HG03159 (cell line): ENCODE measurements at regions not wholly inside any gene's neighbourhood (a gene's known extent, or its start where the extent isn't known, plus 50 kb on each side); places are given as distances from the start of the nearest gene placed in this dataset.
"Not testable (repeated sequence)": the region's sequence is repeated elsewhere in the genome, so short reads cannot be mapped to it uniquely, and the experiment has no call there.

ENCODE experiments used
- ATAC-seq: cut with Tn5 transposase; IDR thresholded peaks from one replicate; pipeline ENCODE4 v1.9.1; 2021; ENCODE audit warnings: mild to moderate bottlenecking, moderate library complexity; ENCODE audit not compliant: unreplicated experiment

DNA sequence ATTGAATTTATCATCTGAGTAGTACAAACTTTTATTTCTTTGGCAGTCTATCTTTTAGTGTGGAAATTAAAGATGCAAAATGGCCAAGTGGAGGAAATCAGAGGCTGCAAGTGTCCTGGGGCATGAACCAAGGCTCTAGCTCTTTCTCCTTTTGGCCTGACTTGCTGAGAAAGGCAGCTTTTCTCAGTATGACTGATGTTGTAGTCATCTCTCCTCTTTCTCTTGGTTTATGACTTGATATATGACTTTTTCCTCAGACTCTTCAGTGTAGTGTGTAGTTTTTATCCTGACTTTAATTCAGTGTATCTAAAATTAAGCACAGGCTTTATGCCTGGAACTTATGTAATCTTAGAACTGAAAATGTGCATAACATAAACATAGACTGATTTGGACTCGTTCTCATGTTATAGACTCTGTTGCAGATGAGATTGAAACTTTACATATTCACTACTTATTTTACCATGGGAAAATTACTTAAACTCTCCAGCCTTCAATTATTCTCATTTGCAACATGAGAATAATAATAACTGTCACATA is 65.7 kb downstream of the SLITRK5 start:
- ATAC-seq: no peak

DNA sequence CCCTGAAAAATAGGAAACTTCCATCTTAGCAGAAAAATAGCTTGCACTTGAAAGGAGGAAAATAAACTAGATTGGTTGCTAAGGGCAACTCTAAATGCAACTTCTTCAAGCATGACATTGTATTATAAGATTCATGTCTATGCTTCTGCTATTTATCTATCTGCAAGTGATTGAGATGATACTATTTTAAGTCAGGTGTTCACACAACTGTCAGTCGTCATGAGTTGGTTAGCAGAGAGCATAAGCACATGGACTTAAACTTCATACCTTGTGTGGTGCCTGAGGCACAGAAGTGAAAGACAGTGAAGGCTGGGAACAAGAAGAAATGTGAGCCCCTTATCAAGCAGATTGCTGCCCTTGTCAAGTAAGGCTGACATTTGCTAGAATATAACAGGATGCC is 82.9 kb downstream of the SLITRK5 start:
- no peak for ATAC-seq

DNA sequence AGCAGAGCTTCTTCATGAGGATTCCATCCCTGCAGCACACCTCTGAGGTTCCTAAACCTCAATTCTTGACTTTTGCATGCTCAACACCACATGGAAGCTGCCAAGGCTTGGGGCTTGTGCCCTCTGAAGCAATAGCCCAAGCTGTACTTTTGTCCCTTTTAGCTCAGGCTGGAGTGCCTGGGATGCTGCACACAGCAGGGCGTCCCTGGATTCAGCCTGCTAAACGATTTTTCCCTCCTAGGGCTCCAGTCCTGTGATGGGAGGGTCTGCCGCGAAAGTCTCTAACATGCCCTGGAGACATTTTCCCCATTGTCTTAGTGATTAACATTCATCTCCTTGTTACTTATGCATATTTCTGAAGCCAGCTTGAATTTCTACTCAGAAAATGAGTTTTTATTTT is 98.3 kb downstream of the SLITRK5 start:
- no peak for ATAC-seq

DNA sequence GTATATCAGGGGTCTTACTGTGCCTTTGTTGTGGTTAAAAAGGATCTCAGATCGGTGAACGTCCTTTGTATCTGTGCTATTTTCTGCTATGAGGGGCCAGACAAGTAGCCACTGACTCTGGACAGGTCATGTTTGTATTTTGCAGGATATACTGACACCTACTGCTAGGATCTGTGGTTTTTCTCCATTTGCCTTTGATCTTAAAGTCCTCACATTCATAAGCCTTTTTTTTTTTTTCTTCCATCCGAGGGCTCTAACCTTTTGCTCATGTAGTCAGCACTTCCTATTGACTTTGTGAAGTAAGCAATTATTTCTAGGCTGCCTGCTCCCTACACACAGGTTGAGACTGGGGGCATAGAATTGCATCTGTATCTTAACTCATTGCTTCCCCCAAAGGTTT is 106.2 kb downstream of the SLITRK5 start:
- no peak for ATAC-seq

DNA sequence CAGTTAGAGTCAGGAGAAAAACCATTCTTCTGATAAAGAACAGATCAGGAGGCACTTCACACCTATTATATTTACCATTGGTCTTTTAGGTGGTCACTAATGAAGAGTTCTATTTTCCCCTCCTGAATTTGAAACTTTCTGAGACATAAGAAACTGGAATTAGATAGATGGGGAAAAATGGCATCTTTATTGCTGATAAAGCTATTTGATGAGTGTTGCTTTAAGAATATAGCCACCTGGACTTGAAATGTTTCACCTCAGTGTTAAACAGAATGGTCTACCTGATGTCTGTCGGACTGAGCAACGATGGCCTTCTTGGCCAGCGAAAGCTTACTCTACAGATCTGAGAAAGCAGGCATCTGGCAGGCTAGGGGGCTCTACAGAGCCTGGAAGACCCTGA is 107.0 kb downstream of the SLITRK5 start:
- no peak for ATAC-seq

DNA sequence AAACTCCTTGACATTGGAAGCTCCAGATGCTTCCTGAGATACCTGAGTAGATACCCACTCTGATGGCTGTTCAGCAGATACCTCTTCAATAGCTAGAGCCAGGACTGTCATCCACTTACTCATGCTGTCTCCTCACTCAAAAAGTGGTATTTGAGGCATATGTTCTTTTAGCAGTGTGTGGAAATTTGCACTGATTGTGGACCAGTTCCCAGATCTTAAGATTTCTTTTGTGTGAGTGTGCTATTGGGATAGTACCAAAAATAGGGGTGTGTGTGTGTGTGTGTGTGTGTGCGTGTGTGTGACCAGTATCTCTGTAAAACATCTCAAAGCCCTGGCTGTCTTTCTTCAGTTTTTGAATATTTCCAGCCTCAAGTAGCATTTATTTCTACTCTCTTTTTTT is 108.3 kb downstream of the SLITRK5 start:
- ATAC-seq: no peak

DNA sequence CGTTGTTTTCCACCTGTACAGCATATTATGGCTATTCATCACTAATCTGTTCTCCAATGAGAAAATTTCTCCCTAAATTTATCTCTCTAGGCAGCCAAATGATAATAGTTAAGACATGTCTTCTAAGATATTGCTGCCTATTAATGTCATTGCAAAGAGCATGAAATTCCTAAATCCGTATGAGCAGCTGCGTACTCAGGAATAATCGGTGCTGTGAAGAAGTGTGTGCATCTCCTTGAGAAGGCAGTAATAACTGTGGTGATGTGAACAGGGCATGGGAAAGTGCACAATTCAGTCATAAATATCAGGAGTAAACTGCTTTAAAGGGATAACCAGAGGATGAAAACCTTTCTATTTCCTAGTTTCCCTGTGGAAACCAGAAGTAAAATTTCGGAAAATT is 112.2 kb downstream of the SLITRK5 start:
- no peak for ATAC-seq

DNA sequence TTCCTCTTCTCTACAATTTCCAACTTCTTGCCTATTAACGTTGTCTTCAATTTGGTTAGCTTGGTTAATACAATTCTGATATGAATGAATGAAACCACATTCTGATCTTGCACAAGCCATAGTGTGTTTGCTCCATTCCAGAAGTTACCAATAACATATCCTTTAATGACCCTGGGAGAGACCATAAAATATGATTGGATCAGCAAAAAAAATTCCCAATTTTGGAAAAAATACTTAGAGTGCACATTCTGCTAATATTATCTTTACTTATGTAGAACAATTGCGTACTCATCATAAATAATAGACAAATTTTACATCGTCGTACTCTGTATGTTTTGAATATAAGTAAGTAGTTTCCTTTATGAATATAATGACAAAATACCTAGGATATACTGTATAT is 117.2 kb downstream of the SLITRK5 start:
- no peak for ATAC-seq

DNA sequence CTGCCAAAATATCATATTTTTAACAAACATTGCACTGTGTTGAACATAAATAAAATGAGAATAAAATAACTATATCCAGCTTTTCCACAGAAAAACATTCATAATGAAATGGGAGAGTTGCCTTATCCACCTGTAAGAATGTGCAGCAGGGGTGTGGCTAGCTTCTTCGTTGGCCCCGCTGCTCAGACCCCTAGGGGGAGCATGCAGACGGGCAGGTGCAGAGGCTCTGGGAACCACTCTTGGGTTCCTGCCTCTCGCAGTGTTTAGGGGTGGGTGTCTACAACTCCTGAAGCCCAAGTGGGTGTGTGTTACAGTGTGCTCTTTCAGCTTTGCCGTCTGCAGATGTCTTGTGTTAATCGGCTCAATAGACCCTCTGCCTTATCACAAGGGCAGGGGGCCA is 121.7 kb downstream of the SLITRK5 start:
- ATAC-seq: no peak

DNA sequence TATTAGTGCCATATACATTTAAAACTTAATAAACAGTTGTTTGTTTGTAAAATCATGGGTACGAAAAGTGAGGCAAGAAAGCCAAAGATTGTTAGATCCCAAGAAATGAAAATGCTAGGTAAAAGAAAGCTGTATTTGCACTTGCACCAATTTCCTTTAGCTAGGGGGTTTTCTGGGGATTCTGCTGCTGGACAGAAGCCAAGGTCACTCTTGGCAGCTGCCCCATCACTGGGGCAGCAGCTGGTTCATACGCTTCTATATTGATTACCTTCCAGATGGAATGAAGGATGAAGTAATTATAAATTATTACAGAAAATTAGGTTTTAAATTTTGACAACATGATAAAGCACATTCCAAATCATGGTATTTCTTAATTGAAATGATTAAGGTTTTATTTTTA is 127.4 kb downstream of the SLITRK5 start:
- no peak for ATAC-seq

DNA sequence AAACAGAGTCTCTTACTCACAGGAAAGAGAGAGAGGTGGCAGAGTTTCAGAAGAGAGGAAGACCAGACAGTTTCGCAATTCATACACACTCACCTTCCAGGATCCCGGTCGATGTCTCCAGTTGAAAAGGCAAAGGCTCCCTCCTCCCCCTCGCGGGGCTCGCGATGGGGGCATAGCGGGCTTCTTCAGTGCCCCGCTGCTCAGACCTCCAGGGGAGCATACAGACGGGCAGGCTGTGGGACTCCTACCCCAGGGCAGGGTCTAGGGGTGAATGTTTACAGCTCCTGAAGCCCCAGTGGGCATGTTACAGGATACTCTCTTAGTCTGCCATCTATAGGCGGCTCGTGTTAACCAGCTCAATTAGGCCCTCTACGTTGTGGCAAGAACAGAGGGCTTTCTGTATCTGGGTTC is 139.2 kb downstream of the SLITRK5 start:
- no peak for ATAC-seq

DNA sequence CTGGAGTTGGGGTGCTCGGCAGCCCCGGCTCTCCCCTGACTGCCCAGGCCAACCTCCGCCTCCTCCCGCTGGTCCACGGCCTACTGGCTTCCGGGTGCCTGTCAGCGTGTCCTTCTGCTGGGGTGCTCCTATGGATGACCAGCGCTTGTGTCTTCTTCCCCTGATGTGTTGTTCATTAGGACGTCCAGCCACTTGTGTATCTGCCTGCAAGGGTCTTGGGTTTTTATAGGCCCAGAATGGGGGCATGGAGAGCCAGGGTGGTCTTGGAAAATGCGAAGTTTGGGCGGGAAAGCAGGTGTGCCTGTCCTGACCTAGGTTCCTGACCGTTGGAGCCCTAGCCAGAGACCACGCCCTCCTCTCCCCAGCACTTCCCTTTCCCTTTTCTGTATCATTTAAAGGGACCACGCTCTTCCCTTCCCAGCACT is 139.8 kb downstream of the SLITRK5 start:
- ATAC-seq: no peak

DNA sequence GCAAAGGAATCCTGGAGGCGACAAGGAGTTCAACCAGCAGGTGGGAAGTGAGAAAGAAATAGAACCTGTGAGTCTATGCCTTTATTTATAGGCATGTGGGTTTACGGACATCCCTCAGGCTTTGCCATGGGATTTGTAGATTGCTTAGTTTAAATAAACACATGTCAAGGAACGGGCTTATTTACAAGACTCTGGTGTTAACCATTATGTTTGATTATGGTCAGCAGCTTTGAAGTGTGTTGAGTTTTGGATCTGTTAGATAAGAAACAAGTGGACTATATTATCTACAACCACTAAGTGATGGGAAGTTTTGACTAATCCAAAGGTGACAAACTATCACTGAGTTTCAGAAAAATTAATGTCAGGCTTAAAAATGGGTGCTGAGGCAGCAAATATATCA is 143.2 kb downstream of the SLITRK5 start:
- no peak for ATAC-seq

DNA sequence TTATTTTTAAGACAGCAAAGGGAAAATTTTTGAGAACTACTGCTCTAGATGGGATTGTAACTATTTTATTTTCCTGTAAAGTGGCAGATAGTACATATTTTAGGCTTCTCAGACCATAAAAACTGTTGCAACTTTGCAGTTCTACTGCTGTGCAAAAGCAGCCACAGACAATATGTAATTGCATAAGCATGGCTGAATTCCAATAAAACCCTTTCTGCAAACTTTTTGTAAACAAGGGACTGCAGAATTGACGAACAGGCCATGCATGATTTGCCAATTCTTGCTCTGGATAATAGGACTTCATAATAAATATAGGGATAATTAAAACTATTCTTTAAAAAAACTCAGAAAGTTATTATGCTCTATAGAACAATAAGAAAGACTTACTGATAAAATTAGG is 149.1 kb downstream of the SLITRK5 start:
- ATAC-seq: no peak

DNA sequence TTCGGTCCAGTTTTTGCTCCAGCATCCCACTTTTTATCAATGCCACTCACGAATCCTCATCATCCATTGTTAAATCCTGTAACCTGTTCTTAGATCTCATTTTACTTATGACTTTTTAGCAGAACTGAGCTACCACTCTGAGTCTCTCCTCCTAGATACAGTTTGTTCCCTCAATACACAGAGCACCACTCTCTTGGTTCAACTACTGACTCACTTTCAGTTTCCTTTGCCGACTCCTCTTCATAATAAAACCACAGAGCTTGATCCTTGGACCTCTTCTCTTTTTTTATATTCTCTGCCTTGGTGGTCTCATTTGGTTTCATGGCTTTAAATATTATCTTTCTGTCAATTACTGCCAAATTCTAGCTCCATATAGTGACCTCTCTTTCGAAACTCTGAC is 150.3 kb downstream of the SLITRK5 start:
- no peak for ATAC-seq

DNA sequence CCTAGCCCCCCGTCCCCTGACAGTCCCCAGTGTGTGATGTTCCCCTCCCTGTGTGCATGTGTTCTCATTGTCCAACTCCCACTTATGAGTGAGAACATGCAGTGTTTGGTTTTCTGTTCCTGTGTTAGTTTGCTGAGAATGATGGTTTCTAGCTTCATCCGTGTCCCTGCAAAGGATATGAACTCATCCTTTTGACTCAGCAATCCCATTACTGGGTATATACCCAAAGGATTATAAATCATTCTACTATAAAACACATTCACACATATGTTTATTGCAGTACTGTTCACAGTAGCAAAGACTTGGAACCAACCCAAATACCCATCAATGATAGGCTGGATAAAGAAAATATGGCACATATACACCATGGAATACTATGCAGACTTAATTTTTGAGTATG is 155.1 kb downstream of the SLITRK5 start:
- ATAC-seq: not testable (repeated sequence)

DNA sequence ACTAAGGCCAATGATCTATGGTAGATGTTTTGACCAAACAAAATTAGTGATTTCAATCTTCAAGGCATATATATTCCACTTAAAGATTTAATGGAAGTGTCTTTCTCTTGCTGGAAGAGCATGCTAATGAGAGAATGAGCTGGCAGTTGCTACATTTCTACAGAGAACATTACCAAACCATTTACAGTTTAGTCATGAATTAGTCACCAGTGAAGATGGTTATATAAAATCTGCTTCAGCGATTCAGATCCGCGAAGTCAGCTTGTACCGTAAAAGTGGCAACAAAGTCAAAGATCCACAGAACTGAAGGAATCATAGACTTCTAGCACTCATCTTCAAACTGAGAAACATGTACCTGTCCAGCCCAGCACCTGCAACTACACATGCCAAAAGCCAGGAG is 156.3 kb downstream of the SLITRK5 start:
- no peak for ATAC-seq

DNA sequence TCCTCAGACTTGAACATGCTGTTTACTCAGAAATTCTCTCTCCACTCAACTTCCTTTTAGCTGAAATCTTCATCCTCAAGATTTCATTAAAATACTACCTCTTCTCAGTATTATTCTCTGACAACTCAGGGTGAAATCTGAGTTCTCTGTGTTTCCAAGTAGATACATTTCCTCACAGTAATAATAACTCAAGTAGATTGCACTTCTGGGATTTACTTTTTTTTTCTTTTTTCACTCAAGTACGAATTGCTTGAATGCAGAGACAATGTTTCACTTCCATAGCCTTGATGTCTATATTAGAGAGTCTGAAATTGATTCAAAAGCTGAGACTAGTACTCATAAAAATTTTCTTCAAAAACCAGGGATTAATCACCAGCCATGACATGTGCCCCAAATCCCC is 166.4 kb downstream of the SLITRK5 start:
- ATAC-seq: no peak

DNA sequence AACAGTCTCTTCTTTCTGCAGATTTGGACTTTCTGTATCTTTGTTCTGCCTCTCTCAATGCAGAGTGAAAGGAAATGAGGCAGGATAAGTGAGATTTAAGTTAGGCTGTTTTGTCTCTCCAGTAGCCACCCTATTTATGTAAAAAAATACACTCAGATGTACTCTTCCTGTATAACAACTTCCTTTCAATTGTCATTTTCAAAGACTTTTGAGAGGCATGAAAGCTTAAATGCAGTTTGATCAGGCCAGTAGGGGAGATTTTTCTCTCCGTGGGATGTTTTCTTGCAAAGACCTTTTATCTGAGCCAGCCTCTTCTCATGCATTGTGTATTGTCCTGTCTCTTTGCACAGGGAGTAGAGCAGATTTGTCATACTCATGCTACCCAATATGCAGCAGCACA is 166.8 kb downstream of the SLITRK5 start:
- ATAC-seq: no peak

DNA sequence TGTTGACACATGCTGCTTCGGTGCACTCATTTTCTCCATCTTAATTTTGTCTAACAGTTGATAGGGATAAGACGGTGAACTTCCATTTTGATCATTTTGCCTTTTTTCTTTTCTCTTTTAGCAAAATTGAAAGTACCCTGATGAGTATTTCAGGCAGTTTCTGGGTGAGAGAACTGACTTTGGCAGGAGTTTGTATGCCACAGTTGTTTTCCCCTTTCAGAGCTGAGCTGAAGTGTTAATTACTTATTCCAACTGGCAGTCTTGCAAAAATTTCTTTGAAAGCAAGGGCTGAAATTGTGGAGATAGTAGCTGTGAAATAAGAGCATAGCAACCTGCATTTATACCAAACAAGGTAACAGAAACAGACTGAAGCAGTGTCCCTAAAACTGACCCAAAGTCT is 180.2 kb downstream of the SLITRK5 start:
- no peak for ATAC-seq

DNA sequence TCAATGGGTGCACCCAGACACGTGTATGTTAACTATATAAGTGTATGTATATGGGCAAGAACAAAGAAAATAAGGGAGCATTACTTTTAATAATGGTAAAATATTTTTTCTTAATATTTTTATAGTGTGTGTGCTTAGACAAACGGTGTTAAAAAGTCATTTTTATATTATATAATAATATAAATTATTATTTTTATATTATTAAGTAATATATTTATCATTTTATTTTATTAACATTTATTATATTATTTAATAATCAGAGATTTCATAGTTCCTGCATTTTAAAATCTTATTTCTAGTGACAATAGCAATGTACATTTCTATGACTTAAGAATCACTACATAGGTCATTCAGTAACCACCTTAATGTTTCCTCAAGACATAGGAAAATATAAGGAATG is 184.4 kb downstream of the SLITRK5 start:
- ATAC-seq: no peak

DNA sequence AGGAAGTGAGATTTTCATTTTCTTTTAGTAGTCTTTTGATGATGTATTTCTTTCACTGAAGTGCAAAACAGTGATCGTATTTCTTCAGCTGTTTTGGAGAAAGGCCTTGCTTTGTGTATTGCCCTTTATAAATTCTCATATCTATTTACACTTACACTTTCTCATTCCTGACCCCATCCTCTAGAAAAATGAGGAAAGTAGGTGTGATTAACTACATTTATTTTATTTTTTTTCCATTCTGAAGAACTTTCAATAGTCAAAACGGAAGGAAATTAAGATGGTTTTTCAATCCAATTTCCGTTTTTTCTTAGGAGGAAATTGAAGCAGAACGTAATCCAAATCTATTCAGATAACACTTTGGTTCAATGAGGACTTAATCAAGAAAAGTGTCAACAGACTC is 188.1 kb downstream of the SLITRK5 start:
- ATAC-seq: no peak

DNA sequence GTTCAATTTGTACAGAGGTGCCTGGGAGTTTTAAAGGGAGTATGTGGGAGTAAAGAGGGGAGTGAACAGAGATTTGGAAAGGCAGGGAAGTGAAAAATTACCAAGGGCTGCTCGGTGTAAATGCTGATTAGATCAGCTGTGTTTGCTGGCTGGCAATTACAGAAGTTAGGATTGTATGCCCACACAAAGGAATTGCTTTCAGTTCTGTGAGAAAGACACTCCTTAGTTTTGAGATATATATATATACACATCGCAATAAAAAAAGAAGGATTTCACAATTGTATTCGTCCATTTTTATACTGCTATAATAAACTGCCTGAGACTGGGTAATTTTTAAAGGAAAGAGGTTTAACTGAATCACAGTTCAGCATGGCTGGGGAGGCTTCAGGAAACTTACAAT is 196.3 kb downstream of the SLITRK5 start:
- no peak for ATAC-seq

DNA sequence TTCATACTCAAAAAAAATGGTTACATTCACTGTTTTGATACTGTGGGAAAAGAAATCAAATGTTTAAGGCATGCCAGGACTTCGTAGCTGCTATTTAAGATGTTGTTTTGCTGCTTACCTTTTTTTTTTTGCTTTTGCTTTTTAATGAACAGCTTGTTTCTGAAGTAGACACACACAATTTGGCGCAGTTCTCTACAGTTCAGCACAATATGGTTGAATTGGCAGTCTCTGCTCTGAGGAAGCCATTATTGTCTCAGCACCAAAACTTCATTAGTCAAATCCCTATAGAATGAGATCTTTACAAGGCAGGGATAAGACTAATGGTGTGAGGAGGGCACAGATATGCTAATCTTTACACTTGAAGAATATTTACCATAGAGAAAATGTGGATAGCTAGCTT is 197.6 kb downstream of the SLITRK5 start:
- no peak for ATAC-seq
